ENCODE measurements at regions not wholly inside any gene's neighbourhood (a gene's known extent, or its start where the extent isn't known, plus 50 kb on each side); places are given as distances from the start of the nearest gene placed in this dataset.

- no peak for TF ChIP-seq POLR2A (IDR thresholded peaks at IDR 0.05)
- no peak for TF ChIP-seq CTCF (IDR thresholded peaks at IDR 0.05)
Measured at GRCh38 chr15:93694033-93694432, 537.3 kb upstream of the MCTP2 start.
